GM18519 (cell line): ENCODE measurements at regions not wholly inside any gene's neighbourhood (a gene's known extent, or its start where the extent isn't known, plus 50 kb on each side); places are given as distances from the start of the nearest gene placed in this dataset.
"Not testable (repeated sequence)": the region's sequence is repeated elsewhere in the genome, so short reads cannot be mapped to it uniquely, and the experiment has no call there.

Source experiments
- ATAC-seq: cut with Tn5 transposase; IDR thresholded peaks from one replicate; pipeline ENCODE4 v1.9.1; 2021; ENCODE audit warnings: mild to moderate bottlenecking, moderate library complexity; ENCODE audit not compliant: unreplicated experiment, low FRiP score

DNA sequence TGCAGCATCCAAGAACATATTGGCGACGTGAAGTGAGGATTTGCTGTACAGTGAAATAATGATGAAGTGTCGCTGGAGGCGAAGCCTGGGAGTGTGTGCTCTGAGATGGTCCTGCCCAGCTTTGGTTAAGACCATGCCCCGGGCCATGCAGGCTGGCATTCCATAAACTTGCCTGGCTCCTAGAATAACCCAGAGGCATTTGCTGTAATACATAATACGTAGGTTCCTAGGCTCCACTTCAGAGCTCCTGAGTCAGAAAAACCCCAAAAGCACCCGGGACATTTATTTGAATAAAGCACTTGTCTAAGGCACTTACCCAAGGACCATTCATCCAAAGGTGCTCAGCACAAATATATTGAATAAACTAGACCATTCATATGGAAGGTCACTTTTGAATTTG lies 279.3 kb downstream of the ABCC12 start:
- no peak for ATAC-seq

DNA sequence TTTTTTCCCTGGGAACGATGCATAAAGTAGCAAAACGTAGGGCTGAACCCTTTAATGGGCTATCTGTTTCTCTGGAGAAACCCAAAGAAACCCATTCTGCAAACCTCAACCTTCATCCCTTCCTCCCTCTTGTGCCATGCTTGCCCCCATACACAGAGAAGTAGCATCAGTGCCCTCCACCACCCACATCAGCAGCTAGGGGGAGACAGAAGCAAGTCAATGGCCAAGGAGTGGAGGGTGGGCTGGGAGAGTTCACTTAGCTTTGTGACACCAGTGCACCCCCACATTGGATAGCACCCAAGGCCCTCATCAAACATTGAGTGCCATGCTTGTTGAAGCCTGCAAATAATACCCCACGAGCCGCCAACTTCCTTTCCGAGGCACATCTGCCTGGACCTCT lies 282.4 kb downstream of the ABCC12 start:
- no peak for ATAC-seq

DNA sequence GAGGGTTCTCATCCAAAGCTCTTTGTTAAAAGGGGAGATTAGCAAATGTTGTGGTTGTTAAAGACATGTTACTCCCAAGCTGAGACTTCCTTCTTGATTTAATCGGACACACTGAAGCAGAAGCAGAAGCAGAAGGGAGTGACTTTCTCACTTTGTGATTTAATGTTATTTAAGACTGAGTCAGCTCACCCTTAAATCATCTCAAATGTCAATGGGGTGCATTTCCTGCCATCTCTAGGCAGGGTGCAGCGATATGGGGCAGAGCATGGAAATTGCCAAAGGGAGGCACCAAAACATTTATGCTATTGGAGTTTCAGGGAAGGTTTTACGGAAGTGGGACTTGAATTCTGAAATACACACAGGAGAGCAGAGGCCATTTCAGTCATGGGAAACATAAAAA lies 283.6 kb downstream of the ABCC12 start:
- no peak for ATAC-seq

DNA sequence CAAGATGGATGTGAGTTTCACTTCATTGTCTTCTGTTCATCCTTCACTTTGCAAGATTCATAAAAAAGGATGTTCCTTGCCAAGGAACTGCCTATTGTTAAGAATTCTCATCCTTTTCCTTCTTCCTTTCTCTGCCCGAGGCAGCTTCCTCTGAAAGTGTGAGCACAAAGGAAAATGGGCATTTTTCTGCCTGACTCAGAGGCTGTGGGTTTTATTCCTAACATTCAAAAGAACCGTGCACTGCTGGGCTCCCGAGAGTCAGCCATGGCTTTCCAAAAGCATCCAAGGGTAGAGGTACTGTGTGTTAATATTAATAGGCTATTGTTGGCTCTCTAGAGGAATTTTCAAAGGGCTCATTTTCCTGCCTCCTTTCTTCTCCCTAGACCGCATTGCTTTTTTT lies 289.4 kb downstream of the ABCC12 start:
- no peak for ATAC-seq

DNA sequence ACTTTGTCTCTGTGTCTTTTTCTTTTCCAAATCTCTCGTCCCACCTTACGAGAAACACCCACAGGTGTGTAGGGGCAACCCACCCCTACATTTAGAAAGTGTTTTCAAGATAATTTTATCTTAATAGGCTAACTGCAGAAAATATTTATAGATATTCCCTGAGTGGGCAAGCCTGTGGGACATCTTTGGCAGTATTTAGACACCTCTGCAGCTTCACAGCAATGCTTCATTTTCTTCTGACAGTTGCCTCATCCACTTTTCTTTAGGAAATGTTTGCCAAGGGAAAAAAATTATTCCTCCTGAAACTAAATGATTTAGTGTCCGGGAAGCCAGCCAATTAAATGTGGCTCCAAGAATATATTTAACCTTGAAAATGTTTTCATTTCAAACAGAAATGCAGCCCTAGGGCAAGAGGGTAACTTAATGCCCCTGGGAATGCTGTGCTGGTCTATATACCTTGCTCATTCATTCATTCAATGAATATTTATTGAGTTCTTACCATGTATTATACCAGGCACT lies 290.4 kb downstream of the ABCC12 start:
- no peak for ATAC-seq

DNA sequence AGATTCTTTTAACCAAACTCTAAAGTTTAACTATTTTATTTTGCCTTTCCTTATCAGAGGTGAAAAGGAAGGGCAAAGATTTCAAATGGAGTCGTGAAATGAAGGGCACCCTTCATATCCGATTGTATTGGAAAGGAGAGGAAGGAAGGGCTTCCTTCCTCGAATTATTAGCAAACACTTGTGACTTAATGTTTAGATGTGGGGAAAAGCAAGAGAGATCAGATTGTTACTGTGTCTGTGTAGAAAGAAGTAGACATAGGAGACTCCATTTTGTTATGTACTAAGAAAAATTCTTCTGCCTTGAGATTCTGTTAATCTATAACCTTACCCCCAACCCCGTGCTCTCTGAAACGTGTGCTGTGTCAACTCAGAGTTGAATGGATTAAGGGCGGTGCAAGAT lies 291.5 kb downstream of the ABCC12 start:
- not testable (repeated sequence) for ATAC-seq

DNA sequence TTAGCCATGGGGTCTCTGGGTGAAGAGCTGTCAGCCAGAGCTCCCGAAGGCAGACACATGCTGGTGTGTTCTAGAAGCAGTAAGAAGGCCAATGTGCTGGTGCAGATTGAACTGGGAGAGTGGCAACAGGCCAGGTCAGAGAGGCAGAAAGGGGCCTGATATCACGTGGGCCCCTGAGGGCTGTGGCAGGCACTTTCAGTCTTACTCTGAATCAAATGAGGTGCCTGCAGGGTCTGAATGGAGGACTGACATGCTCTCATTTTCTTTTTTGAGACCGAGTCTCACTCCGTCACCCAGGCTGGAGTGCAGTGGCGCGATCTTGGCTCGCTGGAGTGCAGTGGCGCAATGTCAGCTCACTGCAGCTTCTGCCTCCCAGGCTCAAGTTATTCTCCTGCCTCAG lies 293.8 kb downstream of the ABCC12 start:
- no peak for ATAC-seq

DNA sequence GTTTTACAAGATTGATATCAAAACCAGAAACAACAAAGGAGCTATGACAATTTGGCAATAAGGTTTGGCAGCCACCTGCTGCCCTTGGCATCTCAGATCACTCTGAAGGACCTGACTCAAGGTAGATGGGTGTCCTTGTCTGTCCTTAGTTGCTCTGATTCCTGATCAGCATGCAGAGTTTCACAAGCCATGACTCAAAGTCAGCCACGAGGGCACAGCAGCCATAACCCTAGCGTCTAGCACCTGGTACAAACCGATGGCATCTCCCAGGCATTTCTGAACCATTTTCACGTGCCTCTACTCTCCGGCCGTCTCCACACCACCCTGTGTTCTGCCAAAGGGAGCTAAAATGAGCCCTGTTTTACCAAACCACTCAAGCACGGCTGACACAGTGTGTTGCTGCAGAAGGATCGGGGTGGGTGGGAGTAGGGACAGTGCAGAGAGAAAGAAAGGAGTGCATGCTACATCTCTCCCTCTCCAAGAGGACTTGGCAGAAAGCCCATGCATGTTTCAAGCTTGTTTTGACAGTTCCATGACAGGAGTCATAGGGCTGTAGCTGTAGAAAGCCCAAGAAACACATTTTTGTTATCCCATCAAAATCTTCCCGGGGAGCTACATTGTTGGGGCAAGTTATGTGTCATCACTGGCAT lies 297.3 kb downstream of the ABCC12 start:
- no peak for ATAC-seq

DNA sequence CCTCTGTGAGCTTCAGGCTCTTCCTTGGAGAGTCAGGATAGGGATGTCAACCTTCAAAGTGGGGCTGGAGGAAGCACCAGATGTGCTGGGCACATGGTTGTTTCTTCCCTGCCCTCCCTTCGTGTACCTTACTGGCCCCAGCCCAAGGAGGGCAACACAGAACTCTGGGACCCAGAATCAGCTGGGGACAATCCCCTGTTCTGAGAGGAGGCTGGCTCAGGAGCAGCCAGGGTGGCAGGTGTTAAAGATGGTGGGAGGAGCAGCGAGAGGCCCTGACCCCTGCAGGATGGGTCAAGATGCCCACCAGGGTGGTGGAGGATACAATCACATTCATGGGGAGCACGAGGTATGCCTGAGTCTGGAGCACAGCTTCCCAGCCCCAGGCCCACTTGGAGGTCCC lies 300.4 kb downstream of the ABCC12 start:
- no peak for ATAC-seq

DNA sequence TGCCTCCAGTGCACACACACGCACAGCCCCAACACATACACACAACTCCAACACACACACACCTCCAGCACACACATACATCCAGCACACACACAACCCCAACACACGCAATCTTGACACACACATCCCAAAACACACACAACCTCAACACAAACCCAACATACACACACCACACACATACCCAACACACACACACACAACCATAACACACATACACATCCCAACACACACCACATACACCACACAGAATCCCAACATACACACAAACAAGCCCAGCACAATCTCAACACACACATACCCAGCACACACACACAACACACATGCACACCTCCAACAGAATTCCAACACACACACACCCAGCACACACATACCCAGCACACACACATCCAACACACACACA lies 301.1 kb downstream of the ABCC12 start:
- ATAC-seq: no peak

DNA sequence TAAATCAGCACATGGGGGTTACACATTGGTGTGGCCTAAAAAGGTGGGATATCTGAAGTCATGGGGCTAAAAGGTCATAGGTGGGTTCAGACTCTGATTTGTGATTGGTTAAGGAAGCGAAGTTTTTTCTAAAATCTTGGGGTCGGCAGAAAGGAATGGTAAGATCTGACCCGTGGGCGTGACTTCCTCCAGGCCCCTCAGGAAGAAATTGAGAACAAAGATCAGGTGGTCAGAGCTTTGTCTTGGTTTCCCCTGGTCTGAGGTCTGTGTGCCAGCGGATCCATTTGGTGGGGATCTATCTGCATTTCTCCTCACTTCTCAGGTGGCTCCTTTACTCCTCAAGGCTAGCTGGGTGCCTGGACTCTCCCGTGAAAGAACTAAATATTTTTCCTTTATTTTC lies 302.8 kb downstream of the ABCC12 start:
- ATAC-seq: no peak

DNA sequence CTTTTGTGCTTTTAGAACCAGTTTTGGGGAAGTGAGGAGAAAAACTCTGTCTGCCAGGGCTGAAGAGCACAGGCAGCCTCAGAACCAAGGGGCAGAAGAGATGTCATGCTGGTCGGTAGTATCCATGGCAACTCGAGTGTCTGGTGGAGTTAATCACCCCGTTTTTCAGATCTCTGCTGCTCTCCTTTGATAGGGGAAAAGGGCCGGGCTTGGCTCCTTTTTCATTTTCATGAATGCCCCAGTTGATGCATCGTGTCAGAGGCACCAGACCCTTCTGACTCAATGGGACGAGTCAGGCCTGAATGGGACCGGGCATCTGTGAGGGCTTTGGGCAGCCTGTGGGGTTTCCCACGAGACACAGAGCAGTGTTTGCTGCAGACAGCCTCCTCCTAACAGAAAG lies 304.6 kb downstream of the ABCC12 start:
- ATAC-seq: no peak

DNA sequence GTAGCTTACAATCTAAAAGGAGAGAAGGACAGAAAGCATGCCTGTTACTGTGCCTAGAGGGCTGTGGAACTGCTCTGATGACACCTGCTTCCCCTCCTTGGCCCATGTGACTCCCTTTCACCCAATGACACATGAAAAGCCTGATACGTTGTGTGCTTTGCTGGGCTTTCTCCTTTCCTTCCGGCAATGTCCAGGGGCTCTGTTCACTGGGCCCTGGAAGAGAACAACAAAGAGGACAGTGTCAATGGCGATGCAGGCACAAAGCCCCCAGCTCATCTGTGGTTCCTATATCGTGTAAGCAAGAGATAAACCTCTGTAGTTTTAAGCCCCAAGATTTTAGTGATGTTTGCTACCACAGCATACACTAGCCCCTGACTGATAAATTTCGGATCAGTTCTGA lies 306.1 kb downstream of the ABCC12 start:
- ATAC-seq: no peak

DNA sequence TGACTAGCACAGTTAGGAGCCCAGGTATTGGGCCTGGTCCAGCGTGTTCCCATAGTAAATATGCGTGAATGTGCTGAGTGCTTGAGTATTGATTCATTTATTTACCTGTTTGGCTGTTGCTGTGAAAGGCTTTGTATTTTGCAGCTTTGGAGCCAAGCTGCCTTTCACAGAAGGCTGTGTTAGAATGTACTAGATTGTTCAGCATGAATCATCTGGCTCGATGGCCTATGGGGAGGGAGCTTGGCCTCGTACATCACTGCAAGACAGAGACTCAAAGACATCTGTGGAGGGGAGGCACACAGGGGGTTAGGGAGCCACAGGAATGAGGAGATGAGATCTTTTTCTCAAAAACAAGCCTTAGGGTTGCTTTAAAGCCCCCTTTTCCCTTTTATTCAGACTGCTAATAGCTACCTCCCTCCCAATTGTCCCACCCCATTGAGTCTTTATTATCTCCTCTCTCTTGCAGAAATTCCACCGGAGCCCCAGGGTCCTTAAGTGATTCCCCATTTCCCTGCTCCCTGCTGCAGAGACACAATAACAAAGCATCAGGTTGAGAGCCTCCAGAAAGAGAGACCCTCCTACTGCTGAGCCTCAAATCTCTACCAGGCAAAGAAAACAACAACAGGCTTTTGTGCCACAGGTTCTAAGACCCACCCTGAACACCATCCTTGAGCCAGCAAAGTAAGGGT lies 307.2 kb downstream of the ABCC12 start:
- ATAC-seq: no peak

DNA sequence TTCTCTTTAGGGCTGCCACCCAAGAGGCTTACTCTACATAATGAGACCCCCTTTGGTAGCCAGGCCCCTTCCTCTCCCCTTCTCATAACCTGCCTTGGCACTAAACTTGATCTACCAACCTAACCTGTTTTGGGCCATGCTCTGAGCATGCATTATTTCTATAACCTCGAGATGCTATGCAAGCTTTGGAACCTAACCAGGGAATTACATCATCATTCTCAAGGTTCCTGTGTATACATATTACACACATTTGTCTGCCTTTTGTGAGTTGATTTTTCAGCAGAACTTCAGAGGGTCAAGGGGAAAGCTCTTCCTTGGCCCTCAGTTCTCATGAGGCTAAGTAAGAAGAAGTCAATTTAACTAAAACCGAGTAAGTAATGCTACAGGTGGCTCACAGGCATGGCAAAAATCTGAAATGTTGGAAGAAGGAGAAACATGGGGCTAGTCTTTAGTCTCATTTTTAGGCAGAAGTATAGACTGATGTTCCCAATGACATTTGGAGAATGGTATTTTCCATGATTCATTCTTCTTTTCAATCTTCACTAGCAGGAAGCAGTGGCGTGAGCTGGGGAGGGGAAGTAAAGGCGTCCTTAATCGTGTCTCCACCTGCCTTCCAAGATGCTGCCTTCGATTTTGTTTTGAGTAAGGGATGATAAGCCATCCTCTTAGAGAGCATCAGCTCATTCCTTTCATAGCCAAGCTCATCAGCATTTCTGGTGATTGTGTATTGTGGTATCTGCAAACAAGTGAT lies 308.4 kb downstream of the ABCC12 start:
- no peak for ATAC-seq

DNA sequence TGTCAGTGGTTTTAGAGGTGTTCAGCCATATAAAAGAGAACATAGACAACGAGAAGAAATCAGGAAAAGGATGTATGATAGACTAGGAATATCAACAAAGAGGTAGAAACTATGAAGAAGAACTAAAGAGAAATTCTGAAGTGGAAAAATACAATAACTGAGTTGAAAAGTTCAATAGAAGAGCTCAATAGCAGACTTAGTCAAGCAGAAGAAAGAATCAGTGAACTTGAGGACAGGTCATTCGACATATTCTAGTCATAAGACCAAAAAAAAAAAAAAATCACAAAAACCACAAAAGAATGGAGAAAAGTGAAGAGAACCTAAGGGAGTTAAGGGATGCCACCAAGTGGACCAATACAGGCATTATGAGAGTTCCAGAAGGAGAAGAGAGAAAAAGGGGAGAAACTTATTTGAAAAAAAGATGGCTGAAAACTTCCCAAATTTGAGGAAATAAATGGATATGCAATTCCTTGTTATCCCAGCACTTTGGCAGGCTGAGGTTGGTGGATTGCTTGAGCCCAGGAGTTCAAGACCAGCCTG lies 321.2 kb downstream of the ABCC12 start:
- no peak for ATAC-seq

DNA sequence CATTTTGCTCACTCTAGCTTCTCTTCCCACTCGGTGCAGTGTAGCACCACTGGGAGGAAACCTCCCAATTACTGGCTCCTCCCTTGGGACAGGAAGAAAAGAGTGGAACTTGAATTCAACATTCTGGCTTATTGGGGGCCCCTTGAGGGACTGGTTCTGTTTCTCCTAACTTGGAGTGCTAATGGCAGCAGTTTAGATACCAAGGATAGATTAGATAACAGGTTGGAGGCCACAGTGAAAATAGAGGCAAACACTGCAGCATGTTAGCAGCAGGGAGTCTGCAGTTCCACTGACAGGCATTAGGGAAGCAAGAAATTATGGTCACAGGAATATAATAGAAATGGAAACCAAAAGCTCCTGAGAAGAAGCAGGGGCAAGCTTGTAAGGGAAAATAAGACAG lies 322.0 kb downstream of the ABCC12 start:
- no peak for ATAC-seq

DNA sequence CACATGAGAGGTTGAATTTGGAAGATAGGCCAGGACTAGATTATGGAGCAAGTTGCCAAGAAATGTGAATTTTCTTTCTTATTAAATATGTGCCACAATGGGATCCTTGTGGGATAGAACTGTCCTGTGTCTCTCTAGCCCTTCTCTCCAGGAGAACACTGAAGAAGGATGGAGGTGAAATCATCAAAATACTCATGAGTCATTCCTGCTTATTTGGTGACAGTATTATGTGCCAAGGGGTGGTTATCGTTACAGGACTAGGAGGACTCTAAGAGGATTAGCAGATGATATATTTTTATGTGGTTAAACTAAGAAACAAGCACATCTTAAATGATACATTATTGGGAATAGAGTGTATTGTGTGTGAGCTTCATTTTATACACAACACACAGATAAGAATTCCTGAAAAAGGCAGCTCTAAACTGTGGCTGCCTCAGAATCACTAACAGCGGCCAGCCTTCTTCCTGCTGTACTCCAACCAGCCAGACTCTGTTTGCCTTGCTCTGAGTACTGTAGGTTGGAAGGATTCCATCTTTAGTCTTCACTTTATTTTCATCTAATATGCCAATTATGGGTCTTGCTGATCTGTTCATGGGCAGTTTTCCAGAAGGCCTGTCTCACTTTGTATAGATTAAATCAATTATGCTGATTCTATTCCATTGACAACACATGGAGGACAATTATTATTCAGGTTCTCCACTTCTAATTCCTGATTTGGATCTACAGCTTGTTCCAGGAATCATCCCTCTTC lies 325.8 kb downstream of the ABCC12 start:
- ATAC-seq: no peak

DNA sequence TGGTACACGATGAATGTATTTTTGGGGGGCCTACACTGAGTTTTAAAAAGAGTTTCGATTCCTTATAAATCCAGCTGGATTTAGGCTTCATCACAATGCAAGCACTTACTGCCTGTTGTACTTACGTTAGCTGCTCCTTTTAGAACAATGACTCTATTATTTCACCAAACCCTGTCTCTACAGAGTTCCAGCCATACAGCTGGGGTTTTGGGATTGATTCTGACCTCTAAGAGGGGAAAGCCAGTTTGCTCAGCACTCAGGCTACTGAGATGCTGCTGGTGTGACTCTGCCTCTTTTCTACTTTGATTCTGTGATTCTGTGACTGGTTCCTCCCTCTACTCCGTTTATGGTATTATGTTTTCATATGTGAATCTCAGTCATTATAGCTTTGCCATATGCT lies 329.7 kb downstream of the ABCC12 start:
- no peak for ATAC-seq

DNA sequence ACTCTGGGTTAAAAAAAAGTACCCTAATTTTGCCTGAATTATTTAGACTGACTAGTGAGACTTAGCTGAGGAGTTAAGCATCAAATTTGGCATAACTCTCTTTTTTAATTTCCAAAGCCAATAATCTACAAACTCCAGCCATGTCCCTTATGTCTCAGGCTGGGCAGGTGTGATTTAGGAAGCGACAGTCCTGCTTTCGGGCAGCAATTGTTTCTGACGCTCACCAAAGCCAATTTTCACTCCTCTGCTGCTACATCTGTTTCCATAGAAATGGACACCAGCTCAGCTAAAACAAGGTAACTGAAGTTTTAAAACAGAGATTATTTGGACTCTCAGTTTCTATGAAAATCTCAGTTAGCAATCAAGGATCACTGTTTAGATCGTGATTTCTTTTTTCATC lies 338.7 kb downstream of the ABCC12 start:
- ATAC-seq: no peak

DNA sequence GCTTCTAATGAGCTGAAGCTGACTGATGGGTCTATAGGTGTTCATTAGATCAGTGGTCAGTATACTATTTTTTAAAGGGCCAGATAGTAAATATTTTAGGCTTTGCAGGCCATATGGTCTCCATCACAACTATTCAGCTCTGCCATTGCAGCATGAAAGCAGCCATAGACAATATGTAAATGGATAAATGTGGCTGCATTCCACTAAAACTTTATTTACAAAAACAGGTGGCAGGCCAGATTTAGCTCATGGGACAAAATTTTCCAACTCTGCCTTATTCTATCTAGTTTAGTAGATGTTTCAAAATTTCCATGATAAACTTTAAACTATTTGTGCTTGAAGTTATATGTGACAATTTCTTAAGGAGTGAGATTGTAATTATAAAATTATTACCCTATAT lies 339.3 kb downstream of the ABCC12 start:
- ATAC-seq: no peak
